GM13977 (cell line): ENCODE measurements at regions not wholly inside any gene's neighbourhood (a gene's known extent, or its start where the extent isn't known, plus 50 kb on each side); places are given as distances from the start of the nearest gene placed in this dataset.

Experiments
- DNase-seq: peaks from one replicate; pipeline ENCODE4 v3.0.0; 2012; ENCODE audit warnings: low spot score
- CTCF ChIP-seq: IDR thresholded peaks from 2 replicates; pipeline ENCODE4 v1.5.1; 2012; ENCODE audit warnings: mild to moderate bottlenecking, control low read depth; ENCODE audit not compliant: insufficient read depth; ENCODE audit errors: extremely low read depth, missing control alignments
- in situ Hi-C: fragments of 300-500 bp; cut with MboI; formaldehyde crosslinking; loops from one replicate; pipeline ENCODE4 v1.12.0; 2022; ENCODE audit warnings: low sequenced_read_pairs, low pct_unique_long_range_greater_than_20kb, mixed read lengths, inconsistent platforms; ENCODE audit not compliant: unreplicated experiment

GRCh38 chr5:14988223-14988622 is 116.6 kb upstream of the ANKH start:
- no peak for TF ChIP-seq CTCF
- DNase-seq: no peak
- in situ Hi-C loops: no loop called here

GRCh38 chr5:14986413-14986812 is 114.8 kb upstream of the ANKH start:
- in situ Hi-C loops: no loop called here
- TF ChIP-seq CTCF: no peak
- DNase-seq: no peak

GRCh38 chr5:14983666-14984441 is 112.3 kb upstream of the ANKH start:
- no peak for TF ChIP-seq CTCF
- in situ Hi-C loops: no loop called here
- no peak for DNase-seq

GRCh38 chr5:14980698-14981097 is 109.1 kb upstream of the ANKH start:
- no peak for DNase-seq
- in situ Hi-C loops: no loop called here
- no peak for TF ChIP-seq CTCF

GRCh38 chr5:14977058-14977685 is 105.6 kb upstream of the ANKH start:
- DNase-seq: no peak
- in situ Hi-C loops: no loop called here
- no peak for TF ChIP-seq CTCF

GRCh38 chr5:14976486-14976885 is 104.9 kb upstream of the ANKH start:
- in situ Hi-C loops: no loop called here
- no peak for DNase-seq
- TF ChIP-seq CTCF: no peak
